DMS114 treated with DMSO at 0.1 percent for 48 hours (cell line): ENCODE measurements at regions not wholly inside any gene's neighbourhood (a gene's known extent, or its start where the extent isn't known, plus 50 kb on each side); places are given as distances from the start of the nearest gene placed in this dataset.

Experiments
- DNase-seq: peaks from one replicate; lab custom pipeline; 2025; ENCODE audit not compliant: unreplicated experiment; lab: John Stamatoyannopoulos, UW

GRCh38 chr13:40466272-40466671, 200.2 kb downstream of the FOXO1 start:
- DNase-seq = no peak

- DNase-seq = no peak
Observed at GRCh38 chr13:40468227-40468838, 198.1 kb downstream of the FOXO1 start.

GRCh38 chr13:40469581-40470310, 196.7 kb downstream of the FOXO1 start:
- no peak for DNase-seq

- DNase-seq = no peak
Observed at GRCh38 chr13:40470660-40471059, 195.8 kb downstream of the FOXO1 start.

GRCh38 chr13:40471076-40471475, 195.4 kb downstream of the FOXO1 start:
- DNase-seq = no peak

- no peak for DNase-seq
Observed at GRCh38 chr13:40471911-40472310, 194.5 kb downstream of the FOXO1 start.

GRCh38 chr13:40472427-40473220, 193.8 kb downstream of the FOXO1 start:
- no peak for DNase-seq

GRCh38 chr13:40475617-40476016, 190.8 kb downstream of the FOXO1 start:
- DNase-seq = no peak

GRCh38 chr13:40476175-40476958, 190.1 kb downstream of the FOXO1 start:
- no peak for DNase-seq

- DNase-seq = no peak
Observed at GRCh38 chr13:40477623-40478608, 188.5 kb downstream of the FOXO1 start.

GRCh38 chr13:40478775-40479174, 187.7 kb downstream of the FOXO1 start:
- no peak for DNase-seq

- no peak for DNase-seq
Observed at GRCh38 chr13:40479196-40479845, 187.1 kb downstream of the FOXO1 start.

GRCh38 chr13:40480012-40480914, 186.2 kb downstream of the FOXO1 start:
- DNase-seq = no peak

GRCh38 chr13:40480915-40481516, 185.4 kb downstream of the FOXO1 start:
- no peak for DNase-seq

GRCh38 chr13:40483601-40484000, 182.8 kb downstream of the FOXO1 start:
- no peak for DNase-seq

- no peak for DNase-seq
Observed at GRCh38 chr13:40484101-40484800, 182.2 kb downstream of the FOXO1 start.

GRCh38 chr13:40484974-40485373, 181.5 kb downstream of the FOXO1 start:
- no peak for DNase-seq
